ENCODE measurements at regions not wholly inside any gene's neighbourhood (a gene's known extent, or its start where the extent isn't known, plus 50 kb on each side); places are given as distances from the start of the nearest gene placed in this dataset.

DNA sequence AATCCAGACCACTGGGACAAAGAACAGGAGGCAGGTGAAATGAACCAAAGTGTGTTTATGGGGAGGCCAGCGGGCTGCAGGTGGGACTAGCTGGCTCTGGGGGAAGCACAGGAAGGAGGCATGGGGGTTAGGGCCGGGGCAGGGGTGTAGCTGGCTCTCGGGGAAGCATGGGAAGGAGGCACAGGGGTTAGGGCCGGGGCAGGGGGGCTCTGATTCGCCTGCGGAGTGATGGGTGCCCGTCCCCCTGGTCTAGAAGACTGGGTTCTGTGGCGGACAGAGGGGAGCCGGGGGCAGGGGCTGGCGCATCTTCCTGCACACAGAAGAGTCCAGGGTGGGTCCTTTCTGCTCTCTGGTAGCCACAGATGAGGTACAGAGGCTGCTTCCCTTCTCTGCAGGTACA is 310.3 kb downstream of the TMEM121 start:
- TF ChIP-seq, protein P1, sequence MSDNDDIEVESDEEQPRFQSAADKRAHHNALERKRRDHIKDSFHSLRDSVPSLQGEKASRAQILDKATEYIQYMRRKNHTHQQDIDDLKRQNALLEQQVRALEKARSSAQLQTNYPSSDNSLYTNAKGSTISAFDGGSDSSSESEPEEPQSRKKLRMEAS (IDR thresholded peaks at IDR 0.05), result no peak
- TF ChIP-seq, protein P2, sequence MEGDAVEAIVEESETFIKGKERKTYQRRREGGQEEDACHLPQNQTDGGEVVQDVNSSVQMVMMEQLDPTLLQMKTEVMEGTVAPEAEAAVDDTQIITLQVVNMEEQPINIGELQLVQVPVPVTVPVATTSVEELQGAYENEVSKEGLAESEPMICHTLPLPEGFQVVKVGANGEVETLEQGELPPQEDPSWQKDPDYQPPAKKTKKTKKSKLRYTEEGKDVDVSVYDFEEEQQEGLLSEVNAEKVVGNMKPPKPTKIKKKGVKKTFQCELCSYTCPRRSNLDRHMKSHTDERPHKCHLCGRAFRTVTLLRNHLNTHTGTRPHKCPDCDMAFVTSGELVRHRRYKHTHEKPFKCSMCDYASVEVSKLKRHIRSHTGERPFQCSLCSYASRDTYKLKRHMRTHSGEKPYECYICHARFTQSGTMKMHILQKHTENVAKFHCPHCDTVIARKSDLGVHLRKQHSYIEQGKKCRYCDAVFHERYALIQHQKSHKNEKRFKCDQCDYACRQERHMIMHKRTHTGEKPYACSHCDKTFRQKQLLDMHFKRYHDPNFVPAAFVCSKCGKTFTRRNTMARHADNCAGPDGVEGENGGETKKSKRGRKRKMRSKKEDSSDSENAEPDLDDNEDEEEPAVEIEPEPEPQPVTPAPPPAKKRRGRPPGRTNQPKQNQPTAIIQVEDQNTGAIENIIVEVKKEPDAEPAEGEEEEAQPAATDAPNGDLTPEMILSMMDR (IDR thresholded peaks at IDR 0.05; ENCODE audit: low read depth, low read length, missing input control), result no peak
- TF ChIP-seq RXRA (IDR thresholded peaks at IDR 0.05) (no peak), JUND (IDR thresholded peaks at IDR 0.05) (no peak), FOXA1 (IDR thresholded peaks at IDR 0.05) (no peak), TAF1 (conservative IDR thresholded peaks at IDR 0.05) (no peak), RAD21 (IDR thresholded peaks at IDR 0.05) (no peak), NR2F2 (IDR thresholded peaks at IDR 0.05) (no peak), HNF4A (conservative IDR thresholded peaks at IDR 0.05) (no peak), SP1 (IDR thresholded peaks at IDR 0.05) (no peak)
- TF ChIP-seq, protein P3, sequence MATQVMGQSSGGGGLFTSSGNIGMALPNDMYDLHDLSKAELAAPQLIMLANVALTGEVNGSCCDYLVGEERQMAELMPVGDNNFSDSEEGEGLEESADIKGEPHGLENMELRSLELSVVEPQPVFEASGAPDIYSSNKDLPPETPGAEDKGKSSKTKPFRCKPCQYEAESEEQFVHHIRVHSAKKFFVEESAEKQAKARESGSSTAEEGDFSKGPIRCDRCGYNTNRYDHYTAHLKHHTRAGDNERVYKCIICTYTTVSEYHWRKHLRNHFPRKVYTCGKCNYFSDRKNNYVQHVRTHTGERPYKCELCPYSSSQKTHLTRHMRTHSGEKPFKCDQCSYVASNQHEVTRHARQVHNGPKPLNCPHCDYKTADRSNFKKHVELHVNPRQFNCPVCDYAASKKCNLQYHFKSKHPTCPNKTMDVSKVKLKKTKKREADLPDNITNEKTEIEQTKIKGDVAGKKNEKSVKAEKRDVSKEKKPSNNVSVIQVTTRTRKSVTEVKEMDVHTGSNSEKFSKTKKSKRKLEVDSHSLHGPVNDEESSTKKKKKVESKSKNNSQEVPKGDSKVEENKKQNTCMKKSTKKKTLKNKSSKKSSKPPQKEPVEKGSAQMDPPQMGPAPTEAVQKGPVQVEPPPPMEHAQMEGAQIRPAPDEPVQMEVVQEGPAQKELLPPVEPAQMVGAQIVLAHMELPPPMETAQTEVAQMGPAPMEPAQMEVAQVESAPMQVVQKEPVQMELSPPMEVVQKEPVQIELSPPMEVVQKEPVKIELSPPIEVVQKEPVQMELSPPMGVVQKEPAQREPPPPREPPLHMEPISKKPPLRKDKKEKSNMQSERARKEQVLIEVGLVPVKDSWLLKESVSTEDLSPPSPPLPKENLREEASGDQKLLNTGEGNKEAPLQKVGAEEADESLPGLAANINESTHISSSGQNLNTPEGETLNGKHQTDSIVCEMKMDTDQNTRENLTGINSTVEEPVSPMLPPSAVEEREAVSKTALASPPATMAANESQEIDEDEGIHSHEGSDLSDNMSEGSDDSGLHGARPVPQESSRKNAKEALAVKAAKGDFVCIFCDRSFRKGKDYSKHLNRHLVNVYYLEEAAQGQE (IDR thresholded peaks at IDR 0.05), result no peak
